Peyer's patch (tissue), 4 donors: ENCODE measurements at regions not wholly inside any gene's neighbourhood (a gene's known extent, or its start where the extent isn't known, plus 50 kb on each side); places are given as distances from the start of the nearest gene placed in this dataset.

Experiments used
- POLR2A ChIP-seq, 2 donors: fragments of 450-650 bp; IDR thresholded peaks; one replicate each; pipeline ENCODE4 v1.5.1; 2017; ENCODE audit warnings: antibody characterized with exemption in 2 of 2, mild to moderate bottlenecking in 2 of 2, moderate library complexity in 2 of 2
- TF ChIP-seq, protein P1 (sequence below), 6 experiments: fragments of 450-650 bp in 4 of 6; fragments of 200-600 bp in 2 of 6; sonication (generic) in 1 of 6; IDR thresholded peaks; one replicate each; pipeline ENCODE4 v1.5.1; 2017 to 2019; ENCODE audit warnings: antibody characterized with exemption in 6 of 6, mild to moderate bottlenecking in 3 of 6, moderate library complexity in 1 of 6

DNA sequence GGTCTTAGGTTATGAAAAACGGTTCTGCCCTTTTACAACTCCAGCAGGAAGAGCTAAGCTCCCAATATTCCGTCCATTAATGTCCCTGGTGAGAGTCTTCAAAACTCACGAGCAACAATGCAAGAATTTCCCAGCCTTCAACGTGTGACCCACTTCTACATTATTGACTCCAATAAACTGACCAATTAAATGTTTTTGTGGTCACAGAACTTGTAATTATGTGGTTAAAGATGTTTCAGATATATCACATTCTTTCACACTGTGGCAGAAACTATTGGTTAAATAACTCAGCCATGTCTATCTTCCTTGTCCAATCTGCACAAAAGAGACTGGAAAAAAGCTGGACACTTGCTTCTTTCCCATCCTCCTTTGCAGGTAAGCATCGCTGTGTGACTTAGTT lies 286.6 kb upstream of the ADAMTS9 start:
- no peak for TF ChIP-seq POLR2A (IDR thresholded peaks at IDR 0.05)
- TF ChIP-seq, protein P1, sequence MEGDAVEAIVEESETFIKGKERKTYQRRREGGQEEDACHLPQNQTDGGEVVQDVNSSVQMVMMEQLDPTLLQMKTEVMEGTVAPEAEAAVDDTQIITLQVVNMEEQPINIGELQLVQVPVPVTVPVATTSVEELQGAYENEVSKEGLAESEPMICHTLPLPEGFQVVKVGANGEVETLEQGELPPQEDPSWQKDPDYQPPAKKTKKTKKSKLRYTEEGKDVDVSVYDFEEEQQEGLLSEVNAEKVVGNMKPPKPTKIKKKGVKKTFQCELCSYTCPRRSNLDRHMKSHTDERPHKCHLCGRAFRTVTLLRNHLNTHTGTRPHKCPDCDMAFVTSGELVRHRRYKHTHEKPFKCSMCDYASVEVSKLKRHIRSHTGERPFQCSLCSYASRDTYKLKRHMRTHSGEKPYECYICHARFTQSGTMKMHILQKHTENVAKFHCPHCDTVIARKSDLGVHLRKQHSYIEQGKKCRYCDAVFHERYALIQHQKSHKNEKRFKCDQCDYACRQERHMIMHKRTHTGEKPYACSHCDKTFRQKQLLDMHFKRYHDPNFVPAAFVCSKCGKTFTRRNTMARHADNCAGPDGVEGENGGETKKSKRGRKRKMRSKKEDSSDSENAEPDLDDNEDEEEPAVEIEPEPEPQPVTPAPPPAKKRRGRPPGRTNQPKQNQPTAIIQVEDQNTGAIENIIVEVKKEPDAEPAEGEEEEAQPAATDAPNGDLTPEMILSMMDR (IDR thresholded peaks at IDR 0.05): no peak
